ENCODE measurements at regions not wholly inside any gene's neighbourhood (a gene's known extent, or its start where the extent isn't known, plus 50 kb on each side); places are given as distances from the start of the nearest gene placed in this dataset.

DNA sequence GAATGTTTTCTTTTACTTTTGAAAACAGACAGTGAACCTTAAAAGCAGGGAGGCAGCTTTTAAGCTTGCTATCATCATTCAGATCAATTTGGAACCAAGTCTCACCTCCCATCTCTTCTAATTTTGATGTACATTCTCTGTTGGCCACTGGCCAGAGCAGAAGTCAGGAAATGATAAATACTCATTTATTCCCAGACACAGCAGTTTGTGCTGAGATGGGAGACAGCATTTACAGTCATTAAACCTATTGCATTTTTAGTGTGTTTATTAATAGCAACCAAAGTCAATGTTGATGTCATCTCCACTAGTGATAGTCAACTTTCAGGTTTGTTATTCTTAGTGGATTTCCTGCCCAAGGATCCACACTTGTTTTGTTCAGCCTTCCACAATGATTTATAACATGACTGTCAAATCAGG, 320.0 kb upstream of the ATP2B1 start:
- in situ Hi-C loops (cut with MboI; ENCODE audit: low pct_ligation_motif_present in 1 of 4, low pct_unique_long_range_greater_than_20kb in 1 of 4, low sequenced_read_pairs in 3 of 4), result no loop called here
- no peak for TF ChIP-seq EP300 (IDR thresholded peaks at IDR 0.05; ENCODE audit: low read depth)
- TF ChIP-seq POLR2AphosphoS5 (IDR thresholded peaks at IDR 0.05), result no peak
- TF ChIP-seq, protein P1, sequence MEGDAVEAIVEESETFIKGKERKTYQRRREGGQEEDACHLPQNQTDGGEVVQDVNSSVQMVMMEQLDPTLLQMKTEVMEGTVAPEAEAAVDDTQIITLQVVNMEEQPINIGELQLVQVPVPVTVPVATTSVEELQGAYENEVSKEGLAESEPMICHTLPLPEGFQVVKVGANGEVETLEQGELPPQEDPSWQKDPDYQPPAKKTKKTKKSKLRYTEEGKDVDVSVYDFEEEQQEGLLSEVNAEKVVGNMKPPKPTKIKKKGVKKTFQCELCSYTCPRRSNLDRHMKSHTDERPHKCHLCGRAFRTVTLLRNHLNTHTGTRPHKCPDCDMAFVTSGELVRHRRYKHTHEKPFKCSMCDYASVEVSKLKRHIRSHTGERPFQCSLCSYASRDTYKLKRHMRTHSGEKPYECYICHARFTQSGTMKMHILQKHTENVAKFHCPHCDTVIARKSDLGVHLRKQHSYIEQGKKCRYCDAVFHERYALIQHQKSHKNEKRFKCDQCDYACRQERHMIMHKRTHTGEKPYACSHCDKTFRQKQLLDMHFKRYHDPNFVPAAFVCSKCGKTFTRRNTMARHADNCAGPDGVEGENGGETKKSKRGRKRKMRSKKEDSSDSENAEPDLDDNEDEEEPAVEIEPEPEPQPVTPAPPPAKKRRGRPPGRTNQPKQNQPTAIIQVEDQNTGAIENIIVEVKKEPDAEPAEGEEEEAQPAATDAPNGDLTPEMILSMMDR (IDR thresholded peaks at IDR 0.05), result no peak
- TF ChIP-seq POLR2A (IDR thresholded peaks at IDR 0.05), result no peak
- Histone ChIP-seq H3K4me1 (peaks cover 0 to 5% (median 1%) of the 10 kb centered on the region in 4 donors), H3K27ac (no peak overlapping the region), H3K36me3 (no peaks in the 10 kb centered on the region), H3K27me3 (no peaks in the 10 kb centered on the region), H3K4me3 (no peak overlapping the region), H3K9me3 (no peaks in the 10 kb centered on the region)
- intact Hi-C loops (cut with DNase I; ENCODE audit: low total_unique reads), result no loop called here
- no peak for DNase-seq

DNA sequence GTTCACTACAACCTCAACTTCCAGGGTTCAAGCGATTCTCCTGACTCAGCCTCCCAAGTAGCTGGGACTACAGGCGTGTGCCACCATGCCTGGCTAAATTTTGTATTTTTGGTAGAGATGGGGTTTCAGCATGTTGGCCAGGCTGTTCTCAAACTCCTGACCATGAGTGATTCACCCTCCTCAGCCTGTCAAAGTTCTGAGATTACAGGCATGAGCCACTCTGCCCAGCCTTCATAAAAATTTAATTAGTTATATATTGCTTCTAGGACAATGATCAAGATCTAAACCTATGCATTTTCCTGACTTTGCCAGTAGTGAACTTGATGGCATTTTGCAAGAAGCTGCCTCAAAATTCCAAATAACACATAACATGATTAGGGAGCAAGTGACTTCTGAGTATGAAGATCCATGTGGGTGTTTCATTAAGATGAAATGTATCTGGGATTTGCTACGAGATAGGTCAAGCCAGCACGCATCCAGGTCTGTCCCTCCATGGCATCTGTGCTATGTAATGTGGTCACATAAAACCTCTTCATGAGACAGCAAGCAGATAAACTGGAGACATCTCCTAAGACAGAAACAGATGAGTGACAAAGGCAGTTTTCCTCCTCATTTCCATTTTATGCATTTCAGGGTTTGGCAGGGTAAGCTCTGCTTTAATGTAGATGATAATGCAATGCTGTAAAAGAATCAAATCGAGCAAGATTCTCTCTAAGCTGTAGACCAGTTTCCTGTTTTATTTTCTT, 319.4 kb upstream of the ATP2B1 start:
- no peak for DNase-seq
- WGBS, 2 donors (ENCODE audit: low coverage in 1 of 2), result 73 to 76% methylated on average over 5 of the region's 5 CpGs
- intact Hi-C loops (cut with DNase I; ENCODE audit: low total_unique reads) (no loop called here), in situ Hi-C loops (cut with MboI; ENCODE audit: low pct_ligation_motif_present in 1 of 4, low pct_unique_long_range_greater_than_20kb in 1 of 4, low sequenced_read_pairs in 3 of 4) (no loop called here)
- no peaks in the 10 kb centered on the region for H3K36me3 ChIP-seq
- H3K4me3 ChIP-seq, result no peak overlapping the region
- H3K27me3 ChIP-seq, result no peaks in the 10 kb centered on the region
- no peak overlapping the region for H3K27ac ChIP-seq
- no peaks in the 10 kb centered on the region for H3K9me3 ChIP-seq
- TF ChIP-seq POLR2A (IDR thresholded peaks at IDR 0.05), result no peak
- no peak for TF ChIP-seq EP300 (IDR thresholded peaks at IDR 0.05; ENCODE audit: low read depth)
- no peak for TF ChIP-seq POLR2AphosphoS5 (IDR thresholded peaks at IDR 0.05)
- TF ChIP-seq, protein P1 (IDR thresholded peaks at IDR 0.05), result no peak
- peaks cover 0 to 5% (median 1%) of the 10 kb centered on the region in 4 donors for H3K4me1 ChIP-seq

DNA sequence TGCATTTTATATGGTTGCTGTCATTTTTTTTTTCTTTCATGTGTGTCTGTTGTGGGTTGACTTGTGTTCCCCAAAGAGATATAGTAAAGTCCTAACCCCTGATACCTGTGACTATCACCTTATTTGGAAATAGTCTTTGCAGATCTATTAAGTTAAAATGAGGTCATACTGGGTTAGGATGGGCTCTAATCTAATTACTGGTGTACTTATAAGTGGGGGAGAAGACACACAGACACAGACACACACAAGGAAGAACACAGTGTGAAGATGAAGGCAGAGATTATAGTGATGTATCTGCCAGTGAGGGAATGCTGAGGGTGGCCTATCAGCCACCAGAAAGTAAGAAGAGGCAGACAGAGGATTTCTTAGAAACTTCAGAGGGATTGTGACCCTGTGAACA, 318.4 kb upstream of the ATP2B1 start:
- Histone ChIP-seq H3K4me1 (peaks cover 0 to 10% (median 4%) of the 10 kb centered on the region in 4 donors), H3K27ac (no peak overlapping the region), H3K27me3 (no peaks in the 10 kb centered on the region), H3K9me3 (no peaks in the 10 kb centered on the region), H3K4me3 (no peak overlapping the region), H3K36me3 (no peaks in the 10 kb centered on the region)
- intact Hi-C loops (cut with DNase I; ENCODE audit: low total_unique reads) (no loop called here), in situ Hi-C loops (cut with MboI; ENCODE audit: low pct_ligation_motif_present in 1 of 4, low pct_unique_long_range_greater_than_20kb in 1 of 4, low sequenced_read_pairs in 3 of 4) (no loop called here)
- no peak for DNase-seq
- TF ChIP-seq EP300 (IDR thresholded peaks at IDR 0.05; ENCODE audit: low read depth) (no peak), POLR2A (IDR thresholded peaks at IDR 0.05) (no peak), POLR2AphosphoS5 (IDR thresholded peaks at IDR 0.05) (no peak)
- TF ChIP-seq, protein P1 (IDR thresholded peaks at IDR 0.05), result no peak

DNA sequence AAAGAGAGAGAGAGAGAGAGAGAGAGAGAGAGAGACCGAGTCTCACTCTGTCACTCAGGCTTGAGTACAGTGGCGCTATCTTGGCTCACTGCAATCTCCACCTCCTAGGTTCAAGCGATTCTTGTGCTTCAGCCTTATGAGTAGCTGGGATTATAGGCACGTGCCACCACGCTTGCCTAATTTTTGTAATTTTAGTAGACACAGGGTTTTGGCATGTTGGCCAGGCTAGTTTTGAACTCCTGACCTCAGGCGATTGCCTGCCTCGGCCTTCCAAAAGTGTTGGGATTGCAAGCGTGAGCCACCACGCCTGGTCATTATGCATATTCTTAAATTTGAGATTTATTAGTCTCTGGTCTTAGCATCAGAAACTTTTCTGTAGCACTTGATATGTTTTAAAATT, 317.9 kb upstream of the ATP2B1 start:
- no peak for DNase-seq
- H3K27me3 ChIP-seq, result no peaks in the 10 kb centered on the region
- WGBS, 2 donors (ENCODE audit: low coverage in 1 of 2), result 93 to 96% methylated on average over 8 to 9 of the region's 9 CpGs
- no peak overlapping the region for H3K27ac ChIP-seq
- in situ Hi-C loops (cut with MboI; ENCODE audit: low pct_ligation_motif_present in 1 of 4, low pct_unique_long_range_greater_than_20kb in 1 of 4, low sequenced_read_pairs in 3 of 4) (no loop called here), intact Hi-C loops (cut with DNase I; ENCODE audit: low total_unique reads) (no loop called here)
- H3K4me3 ChIP-seq, result no peak overlapping the region
- H3K36me3 ChIP-seq, result no peaks in the 10 kb centered on the region
- peaks cover 0 to 12% (median 4%) of the 10 kb centered on the region in 4 donors for H3K4me1 ChIP-seq
- TF ChIP-seq POLR2AphosphoS5 (IDR thresholded peaks at IDR 0.05), result no peak
- no peak for TF ChIP-seq POLR2A (IDR thresholded peaks at IDR 0.05)
- no peak for TF ChIP-seq EP300 (IDR thresholded peaks at IDR 0.05; ENCODE audit: low read depth)
- TF ChIP-seq, protein P1 (IDR thresholded peaks at IDR 0.05), result no peak
- no peaks in the 10 kb centered on the region for H3K9me3 ChIP-seq

All from transverse colon (tissue), 4 donors.